GM12892 (cell line): ENCODE measurements at regions not wholly inside any gene's neighbourhood (a gene's known extent, or its start where the extent isn't known, plus 50 kb on each side); places are given as distances from the start of the nearest gene placed in this dataset.

ENCODE experiments used
- POLR2A ChIP-seq: IDR thresholded peaks from 2 replicates; pipeline ENCODE4 v1.6.1; 2011; ENCODE audit warnings: low read depth, low read length, control low read depth
- TAF1 ChIP-seq: IDR thresholded peaks from 2 replicates; pipeline ENCODE4 v1.6.1; 2011; ENCODE audit warnings: low read depth, mild to moderate bottlenecking, control low read depth, low read length, borderline replicate concordance

GRCh38 chr2:159856760-159857159, 58.8 kb upstream of the CD302 start:
- TF ChIP-seq TAF1: no peak
- TF ChIP-seq POLR2A: no peak
